GM23338 (cell line): ENCODE measurements at regions not wholly inside any gene's neighbourhood (a gene's known extent, or its start where the extent isn't known, plus 50 kb on each side); places are given as distances from the start of the nearest gene placed in this dataset.

ENCODE experiments used
- ATAC-seq: fragments of 200-7000 bp; cut with Tn5 transposase; 3 replicates; pipeline ENCODE4 v1.9.1; 2020
- DNase-seq: peaks from one replicate; pipeline ENCODE4 v3.0.0-alpha.2; 2015; ENCODE audit warnings: low spot score
- H2AFZ ChIP-seq: fragments of 200-600 bp; sonication (generic); 2 replicates; pipeline ENCODE4 v1.8.0; 2016; ENCODE audit warnings: antibody characterized with exemption, mild to moderate bottlenecking, moderate library complexity
- H3F3A ChIP-seq: fragments of 200-600 bp; sonication (generic); replicated peaks from 2 replicates; pipeline ENCODE4 v1.8.0; 2017; ENCODE audit warnings: antibody characterized with exemption, mixed run types, low read depth
- H3K27ac ChIP-seq: fragments of 200-600 bp; sonication (generic); 2 replicates; pipeline ENCODE4 v1.6.1; 2016; ENCODE audit warnings: low read depth
- H3K27me3 ChIP-seq: fragments of 200-600 bp; sonication (generic); 2 replicates; pipeline ENCODE4 v1.8.0; 2016; ENCODE audit warnings: mild to moderate bottlenecking, mixed run types, moderate library complexity; ENCODE audit not compliant: insufficient read depth
- H3K36me3 ChIP-seq: fragments of 200-600 bp; sonication (generic); 2 replicates; pipeline ENCODE4 v1.8.0; 2016; ENCODE audit warnings: mild to moderate bottlenecking; ENCODE audit not compliant: insufficient read depth
- H3K4me1 ChIP-seq: fragments of 200-600 bp; sonication (generic); 2 replicates; pipeline ENCODE4 v1.8.0; 2016; ENCODE audit warnings: mild to moderate bottlenecking, moderate library complexity; ENCODE audit not compliant: insufficient read depth
- H3K4me2 ChIP-seq: fragments of 200-600 bp; sonication (generic); 2 replicates; pipeline ENCODE4 v1.7.1; 2017; ENCODE audit warnings: mixed run types
- H3K4me3 ChIP-seq: fragments of 200-600 bp; sonication (generic); 2 replicates; pipeline ENCODE4 v1.6.1; 2016; ENCODE audit warnings: mixed run types
- H3K79me2 ChIP-seq: fragments of 200-600 bp; sonication (generic); replicated peaks from 2 replicates; pipeline ENCODE4 v1.8.0; 2017; ENCODE audit warnings: mild to moderate bottlenecking; ENCODE audit not compliant: insufficient read depth
- H3K9me2 ChIP-seq: fragments of 200-600 bp; sonication (generic); 2 replicates; pipeline ENCODE4 v1.8.0; 2017; ENCODE audit not compliant: insufficient read depth
- H4K20me1 ChIP-seq: fragments of 200-600 bp; sonication (generic); replicated peaks from 2 replicates; pipeline ENCODE4 v1.8.0; 2017; ENCODE audit warnings: mild to moderate bottlenecking; ENCODE audit not compliant: insufficient read depth
- H3K27ac Mint-ChIP-seq: 2 replicates; pipeline ENCODE4 v1.8.0; 2020; ENCODE audit warnings: inconsistent platforms, mild to moderate bottlenecking, moderate library complexity, mixed read lengths
- H3K27me3 Mint-ChIP-seq: 3 replicates; pipeline ENCODE4 v1.8.0; 2022; ENCODE audit warnings: low read depth, mild to moderate bottlenecking, moderate library complexity, mixed read lengths, inconsistent platforms; ENCODE audit not compliant: insufficient read depth, poor library complexity
- H3K36me3 Mint-ChIP-seq: 3 replicates; pipeline ENCODE4 v1.8.0; 2021; ENCODE audit warnings: low read depth, mild to moderate bottlenecking, inconsistent platforms, moderate library complexity, mixed read lengths
- H3K4me1 Mint-ChIP-seq: 3 replicates; pipeline ENCODE4 v1.8.0; 2020; ENCODE audit warnings: mild to moderate bottlenecking, inconsistent platforms, mixed read lengths
- H3K4me3 Mint-ChIP-seq: 3 replicates; pipeline ENCODE4 v1.8.0; 2021; ENCODE audit warnings: moderate library complexity, mild to moderate bottlenecking, inconsistent platforms, mixed read lengths
- H3K9me3 Mint-ChIP-seq: 3 replicates; pipeline ENCODE4 v1.8.0; 2020; ENCODE audit warnings: moderate library complexity, mild to moderate bottlenecking, inconsistent platforms, mixed read lengths
- CREB1 ChIP-seq: fragments of 250-450 bp; sonication (Bioruptor Pico); IDR thresholded peaks from 2 replicates; pipeline ENCODE4 v1.5.0; 2020; ENCODE audit warnings: low read depth, mild to moderate bottlenecking, moderate library complexity
- ETS1 ChIP-seq: IDR thresholded peaks from 2 replicates; pipeline ENCODE4 v1.6.1; 2016; ENCODE audit warnings: antibody characterized with exemption
- EZH2 ChIP-seq: fragments of 200-600 bp; sonication (generic); IDR thresholded peaks from one replicate; pipeline ENCODE4 v1.8.0; 2017; ENCODE audit warnings: antibody characterized with exemption, mild to moderate bottlenecking, low read depth; ENCODE audit not compliant: unreplicated experiment
- EZH2phosphoT487 ChIP-seq: fragments of 200-600 bp; sonication (generic); IDR thresholded peaks from one replicate; pipeline ENCODE4 v1.8.1; 2018; ENCODE audit warnings: antibody characterized with exemption; ENCODE audit not compliant: unreplicated experiment
- JUNB ChIP-seq: IDR thresholded peaks from one replicate; pipeline ENCODE4 v1.6.1; 2016; ENCODE audit warnings: antibody characterized with exemption; ENCODE audit not compliant: unreplicated experiment
- NANOG ChIP-seq: IDR thresholded peaks from 2 replicates; pipeline ENCODE4 v1.6.1; 2016; ENCODE audit warnings: antibody characterized with exemption, borderline replicate concordance
- POLR2AphosphoS5 ChIP-seq: IDR thresholded peaks from 2 replicates; pipeline ENCODE4 v1.6.1; 2016; ENCODE audit warnings: antibody characterized with exemption, low read depth
- ZNF114 ChIP-seq: fragments of 250-450 bp; sonication (Bioruptor Pico); IDR thresholded peaks from 2 replicates; pipeline ENCODE4 v1.5.0; 2020; ENCODE audit warnings: mild to moderate bottlenecking, moderate library complexity
- ZNF331 ChIP-seq: fragments of 250-450 bp; sonication (Bioruptor Pico); IDR thresholded peaks from 2 replicates; pipeline ENCODE4 v1.5.0; 2020; ENCODE audit warnings: low read depth, mild to moderate bottlenecking, moderate library complexity
- TF ChIP-seq, protein P1 (sequence below): fragments of 250-450 bp; sonication (Bioruptor Pico); IDR thresholded peaks from 2 replicates; pipeline ENCODE4 v1.5.0; 2020; ENCODE audit warnings: mild to moderate bottlenecking, moderate library complexity

DNA sequence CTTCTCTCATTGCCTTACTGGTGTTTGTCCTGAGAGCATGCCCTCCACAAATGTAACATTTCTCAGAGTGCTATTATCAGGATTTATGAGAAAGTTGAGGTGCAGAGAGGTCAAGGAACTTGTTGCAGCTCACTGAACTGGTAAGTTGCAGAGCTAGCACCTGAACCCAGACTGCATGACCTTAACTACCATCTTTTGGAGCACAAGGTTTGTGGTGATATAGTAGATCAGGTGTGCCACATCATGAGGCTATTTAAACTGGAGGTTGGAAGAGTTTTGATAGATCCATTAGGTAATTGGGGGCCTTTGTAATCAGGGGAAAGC, 112.0 kb upstream of the CITED2 start (continued):
- TF ChIP-seq, protein P1, sequence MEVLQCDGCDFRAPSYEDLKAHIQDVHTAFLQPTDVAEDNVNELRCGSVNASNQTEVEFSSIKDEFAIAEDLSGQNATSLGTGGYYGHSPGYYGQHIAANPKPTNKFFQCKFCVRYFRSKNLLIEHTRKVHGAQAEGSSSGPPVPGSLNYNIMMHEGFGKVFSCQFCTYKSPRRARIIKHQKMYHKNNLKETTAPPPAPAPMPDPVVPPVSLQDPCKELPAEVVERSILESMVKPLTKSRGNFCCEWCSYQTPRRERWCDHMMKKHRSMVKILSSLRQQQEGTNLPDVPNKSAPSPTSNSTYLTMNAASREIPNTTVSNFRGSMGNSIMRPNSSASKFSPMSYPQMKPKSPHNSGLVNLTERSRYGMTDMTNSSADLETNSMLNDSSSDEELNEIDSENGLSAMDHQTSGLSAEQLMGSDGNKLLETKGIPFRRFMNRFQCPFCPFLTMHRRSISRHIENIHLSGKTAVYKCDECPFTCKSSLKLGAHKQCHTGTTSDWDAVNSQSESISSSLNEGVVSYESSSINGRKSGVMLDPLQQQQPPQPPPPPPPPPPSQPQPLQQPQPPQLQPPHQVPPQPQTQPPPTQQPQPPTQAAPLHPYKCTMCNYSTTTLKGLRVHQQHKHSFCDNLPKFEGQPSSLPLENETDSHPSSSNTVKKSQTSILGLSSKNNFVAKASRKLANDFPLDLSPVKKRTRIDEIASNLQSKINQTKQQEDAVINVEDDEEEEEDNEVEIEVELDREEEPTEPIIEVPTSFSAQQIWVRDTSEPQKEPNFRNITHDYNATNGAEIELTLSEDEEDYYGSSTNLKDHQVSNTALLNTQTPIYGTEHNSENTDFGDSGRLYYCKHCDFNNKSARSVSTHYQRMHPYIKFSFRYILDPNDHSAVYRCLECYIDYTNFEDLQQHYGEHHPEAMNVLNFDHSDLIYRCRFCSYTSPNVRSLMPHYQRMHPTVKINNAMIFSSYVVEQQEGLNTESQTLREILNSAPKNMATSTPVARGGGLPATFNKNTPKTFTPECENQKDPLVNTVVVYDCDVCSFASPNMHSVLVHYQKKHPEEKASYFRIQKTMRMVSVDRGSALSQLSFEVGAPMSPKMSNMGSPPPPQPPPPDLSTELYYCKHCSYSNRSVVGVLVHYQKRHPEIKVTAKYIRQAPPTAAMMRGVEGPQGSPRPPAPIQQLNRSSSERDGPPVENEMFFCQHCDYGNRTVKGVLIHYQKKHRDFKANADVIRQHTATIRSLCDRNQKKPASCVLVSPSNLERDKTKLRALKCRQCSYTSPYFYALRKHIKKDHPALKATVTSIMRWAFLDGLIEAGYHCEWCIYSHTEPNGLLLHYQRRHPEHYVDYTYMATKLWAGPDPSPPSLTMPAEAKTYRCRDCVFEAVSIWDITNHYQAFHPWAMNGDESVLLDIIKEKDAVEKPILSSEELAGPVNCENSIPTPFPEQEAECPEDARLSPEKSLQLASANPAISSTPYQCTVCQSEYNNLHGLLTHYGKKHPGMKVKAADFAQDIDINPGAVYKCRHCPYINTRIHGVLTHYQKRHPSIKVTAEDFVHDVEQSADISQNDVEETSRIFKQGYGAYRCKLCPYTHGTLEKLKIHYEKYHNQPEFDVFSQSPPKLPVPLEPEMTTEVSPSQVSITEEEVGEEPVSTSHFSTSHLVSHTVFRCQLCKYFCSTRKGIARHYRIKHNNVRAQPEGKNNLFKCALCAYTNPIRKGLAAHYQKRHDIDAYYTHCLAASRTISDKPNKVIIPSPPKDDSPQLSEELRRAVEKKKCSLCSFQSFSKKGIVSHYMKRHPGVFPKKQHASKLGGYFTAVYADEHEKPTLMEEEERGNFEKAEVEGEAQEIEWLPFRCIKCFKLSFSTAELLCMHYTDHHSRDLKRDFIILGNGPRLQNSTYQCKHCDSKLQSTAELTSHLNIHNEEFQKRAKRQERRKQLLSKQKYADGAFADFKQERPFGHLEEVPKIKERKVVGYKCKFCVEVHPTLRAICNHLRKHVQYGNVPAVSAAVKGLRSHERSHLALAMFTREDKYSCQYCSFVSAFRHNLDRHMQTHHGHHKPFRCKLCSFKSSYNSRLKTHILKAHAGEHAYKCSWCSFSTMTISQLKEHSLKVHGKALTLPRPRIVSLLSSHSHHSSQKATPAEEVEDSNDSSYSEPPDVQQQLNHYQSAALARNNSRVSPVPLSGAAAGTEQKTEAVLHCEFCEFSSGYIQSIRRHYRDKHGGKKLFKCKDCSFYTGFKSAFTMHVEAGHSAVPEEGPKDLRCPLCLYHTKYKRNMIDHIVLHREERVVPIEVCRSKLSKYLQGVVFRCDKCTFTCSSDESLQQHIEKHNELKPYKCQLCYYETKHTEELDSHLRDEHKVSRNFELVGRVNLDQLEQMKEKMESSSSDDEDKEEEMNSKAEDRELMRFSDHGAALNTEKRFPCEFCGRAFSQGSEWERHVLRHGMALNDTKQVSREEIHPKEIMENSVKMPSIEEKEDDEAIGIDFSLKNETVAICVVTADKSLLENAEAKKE (CRISPR knock-in tag): no peak
- no peak for TF ChIP-seq EZH2phosphoT487

DNA sequence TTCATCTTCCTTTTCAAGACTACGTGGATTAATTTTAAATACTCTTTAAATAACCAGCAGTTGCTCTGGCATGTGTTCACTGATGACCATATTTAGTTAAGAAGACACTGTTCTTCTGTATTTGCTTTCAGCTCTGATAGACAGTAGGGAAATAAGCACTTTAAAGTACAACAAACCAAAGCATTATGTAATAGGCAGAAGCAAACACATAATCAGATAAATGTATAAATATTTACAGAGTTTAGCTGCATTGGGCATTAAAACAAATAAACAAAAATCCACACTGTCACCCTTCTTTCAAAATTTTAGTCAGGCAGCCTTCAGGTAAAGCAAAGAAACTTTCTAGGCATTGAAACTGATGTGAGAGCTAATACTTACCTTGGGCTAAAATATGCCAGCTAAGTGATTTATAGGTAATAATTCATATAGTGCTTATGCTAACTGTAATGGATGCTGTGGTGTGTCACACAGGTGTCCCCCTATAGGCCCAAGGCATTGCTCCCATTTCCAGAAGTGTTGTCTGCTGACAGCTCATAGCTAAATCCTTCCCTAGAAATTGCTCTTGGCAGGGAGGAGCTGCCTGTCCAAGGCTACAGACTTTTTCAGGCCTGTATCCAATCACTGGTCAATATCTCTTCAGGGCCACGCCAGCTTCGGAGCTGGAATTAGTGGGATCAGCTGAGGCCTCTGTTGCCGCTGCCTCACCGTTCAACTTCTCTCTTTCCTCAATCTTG, 111.5 kb upstream of the CITED2 start:
- H3K9me3 Mint-ChIP-seq: no peaks in the 10 kb centered on the region
- Histone ChIP-seq H3K27ac (no peak overlapping the region), H3K79me2 (no peaks in the 10 kb centered on the region), H3K4me1 (peaks cover 20% of the 10 kb centered on the region), H3K4me3 (no peak overlapping the region), H4K20me1 (no peaks in the 10 kb centered on the region), H3K4me2 (no peak overlapping the region), H3K9me2 (no peaks in the 10 kb centered on the region), H2AFZ (no peak overlapping the region), H3K27me3 (no peaks in the 10 kb centered on the region), H3K36me3 (no peaks in the 10 kb centered on the region), H3F3A (no peaks in the 10 kb centered on the region)
- ATAC-seq (no peak), DNase-seq (no peak)
- peaks cover 12% of the 10 kb centered on the region for H3K27me3 Mint-ChIP-seq
- H3K27ac Mint-ChIP-seq: no peak overlapping the region
- no peak overlapping the region for H3K4me3 Mint-ChIP-seq
- H3K36me3 Mint-ChIP-seq: no peaks in the 10 kb centered on the region
- H3K4me1 Mint-ChIP-seq: peaks cover 24% of the 10 kb centered on the region
- TF ChIP-seq POLR2AphosphoS5 (no peak), EZH2 (no peak), JUNB (no peak), NANOG (no peak), ETS1 (no peak), ZNF331 (CRISPR knock-in tag) (no peak), EZH2phosphoT487 (no peak), CREB1 (CRISPR knock-in tag) (no peak), ZNF114 (CRISPR knock-in tag) (no peak)
